Posterior cingulate gyrus (tissue), 11 donors: ENCODE measurements at regions not wholly inside any gene's neighbourhood (a gene's known extent, or its start where the extent isn't known, plus 50 kb on each side); places are given as distances from the start of the nearest gene placed in this dataset.
"Not testable (repeated sequence)": the region's sequence is repeated elsewhere in the genome, so short reads cannot be mapped to it uniquely, and the experiment has no call there.

Source experiments
- DNase-seq, 10 donors: peaks; one replicate each; pipeline versions ENCODE4 v3.0.0 to v3.0.0-alpha.2; 2020 to 2021; ENCODE audit warnings: mixed read lengths in 3 of 10
- intact Hi-C: fragments of 100-400 bp; cut with DNase I; formaldehyde crosslinking; loops from one replicate; pipeline ENCODE4 v1.15.1; 2023

- DNase-seq, result no peak
- intact Hi-C loops, result no loop called here
These were observed 180.3 kb downstream of the HIPK3 start for GRCh38 chr11:33437529-33437928.

GRCh38 chr11:33435216-33435615 lies 178.0 kb downstream of the HIPK3 start:
- no peak for DNase-seq
- intact Hi-C loops, result no loop called here

- intact Hi-C loops, result no loop called here
- no peak for DNase-seq
These were observed 177.1 kb downstream of the HIPK3 start for GRCh38 chr11:33434294-33434693.

GRCh38 chr11:33428435-33428834 lies 171.3 kb downstream of the HIPK3 start:
- DNase-seq, intact Hi-C loops: not testable (repeated sequence)

- intact Hi-C loops, result no loop called here
- DNase-seq, result no peak
These were observed 163.9 kb downstream of the HIPK3 start for GRCh38 chr11:33420959-33421566.

GRCh38 chr11:33419924-33420323 lies 162.7 kb downstream of the HIPK3 start:
- intact Hi-C loops, result no loop called here
- no peak for DNase-seq

- DNase-seq, result no peak
- intact Hi-C loops, result no loop called here
These were observed 159.9 kb downstream of the HIPK3 start for GRCh38 chr11:33417121-33417520.

- intact Hi-C loops, result no loop called here
- no peak for DNase-seq
These were observed 156.1 kb downstream of the HIPK3 start for GRCh38 chr11:33413301-33413700.

GRCh38 chr11:33412241-33412640 lies 155.1 kb downstream of the HIPK3 start:
- DNase-seq, result no peak
- intact Hi-C loops, result no loop called here

- DNase-seq, result no peak
- intact Hi-C loops, result no loop called here
These were observed 154.6 kb downstream of the HIPK3 start for GRCh38 chr11:33411751-33412150.

- intact Hi-C loops, result no loop called here
These were observed 153.0 kb downstream of the HIPK3 start for GRCh38 chr11:33410086-33410765.

More at GRCh38 chr11:33410086-33410765, 153.0 kb downstream of the HIPK3 start:
- DNase-seq, result no peak
